ENCODE measurements at regions not wholly inside any gene's neighbourhood (a gene's known extent, or its start where the extent isn't known, plus 50 kb on each side); places are given as distances from the start of the nearest gene placed in this dataset.
"Not testable (repeated sequence)": the region's sequence is repeated elsewhere in the genome, so short reads cannot be mapped to it uniquely, and the experiment has no call there.

DNA sequence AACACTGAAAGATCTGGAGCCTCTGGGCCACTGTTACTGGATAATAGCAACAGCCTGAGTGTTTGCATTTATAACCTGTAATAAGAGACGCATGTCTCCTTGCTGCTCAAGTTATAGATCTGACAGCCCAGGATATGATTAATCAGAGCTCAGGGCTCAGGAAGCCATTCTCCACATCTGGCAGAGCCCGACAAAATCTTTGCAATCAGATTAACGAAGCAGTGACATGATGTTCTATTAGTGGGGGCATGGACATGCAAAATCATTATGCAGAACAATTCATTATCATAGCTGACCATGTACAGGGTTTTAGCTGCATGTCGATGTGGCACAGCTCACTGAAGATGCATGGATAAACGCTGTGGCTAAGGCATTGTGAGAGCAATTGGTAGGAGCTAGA, 730.3 kb downstream of the ZNF385D start:
- no peak for DNase-seq (ENCODE audit: low spot score)

DNA sequence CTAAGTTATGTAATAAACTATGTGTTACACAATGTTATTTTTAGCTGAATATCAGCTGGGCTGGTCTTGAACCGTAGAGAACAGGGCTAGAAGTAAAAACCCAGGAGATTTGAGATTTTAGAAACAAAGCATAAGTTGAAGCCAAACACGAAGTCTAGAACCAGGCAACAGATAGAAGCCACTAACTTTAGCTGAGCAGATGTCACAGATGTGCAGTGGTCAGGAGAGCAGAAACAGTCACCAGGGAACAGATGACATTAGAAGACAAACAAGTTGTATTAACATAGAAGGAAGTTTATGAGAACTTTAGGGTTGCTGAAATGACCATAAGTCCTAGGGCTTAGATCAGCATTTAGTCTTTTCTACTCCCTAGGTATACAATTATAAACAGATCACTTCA, 731.0 kb downstream of the ZNF385D start:
- DNase-seq (ENCODE audit: low spot score) = no peak

DNA sequence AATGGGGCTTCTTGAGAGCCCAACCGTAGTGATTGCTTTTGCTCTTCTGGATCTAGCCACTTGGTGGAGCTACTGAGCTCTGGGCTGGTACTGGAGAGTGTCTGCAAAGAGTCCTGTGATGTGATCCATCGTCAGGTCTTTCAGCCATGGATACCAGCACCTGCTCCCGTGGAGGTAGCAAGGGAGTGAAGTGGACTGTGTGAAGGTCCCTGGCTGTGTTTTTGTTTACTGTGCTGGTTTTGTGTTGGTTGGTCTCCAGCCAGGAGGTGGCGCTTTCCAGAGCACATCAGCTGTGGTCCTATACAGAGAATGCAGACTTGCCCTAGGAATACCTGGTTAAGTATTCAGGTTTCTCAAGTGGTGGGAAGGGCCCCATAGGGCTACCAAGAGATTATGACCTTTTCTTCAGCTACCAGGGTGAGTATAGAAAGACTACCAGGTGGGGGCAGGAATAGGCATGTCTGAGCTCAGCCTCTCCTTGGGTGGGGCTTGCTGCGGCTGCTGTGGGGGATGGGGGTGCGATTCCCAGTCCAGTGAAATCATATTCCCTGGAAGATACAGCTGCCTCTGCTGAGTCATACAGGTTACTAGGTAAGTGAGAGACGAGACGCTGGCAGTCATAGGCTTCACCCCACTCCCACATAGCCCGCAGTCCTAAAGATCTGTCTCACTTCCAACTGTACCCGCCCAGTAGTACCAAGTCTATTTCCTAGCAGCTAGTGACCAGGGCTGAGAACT, 733.7 kb downstream of the ZNF385D start:
- no peak for DNase-seq (ENCODE audit: low spot score)

DNA sequence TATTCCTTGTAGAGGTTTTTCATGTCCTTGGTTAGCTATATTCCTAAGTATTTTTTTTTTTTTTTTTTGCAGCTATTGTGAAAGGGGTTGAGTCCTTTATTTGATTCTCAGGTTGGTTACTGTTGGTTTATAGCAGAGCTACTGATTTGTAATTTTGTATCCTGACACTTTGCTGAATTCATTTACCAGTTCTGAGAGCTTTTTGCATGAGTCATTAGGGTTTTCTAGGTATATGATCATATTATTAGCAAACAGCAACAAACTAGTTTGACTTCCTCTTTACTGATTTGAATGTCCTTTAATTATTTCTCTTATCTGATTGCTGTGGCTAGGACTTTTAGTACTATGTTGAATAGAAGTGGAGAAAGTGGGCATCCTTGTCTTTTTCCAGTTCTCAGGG, 737.4 kb downstream of the ZNF385D start:
- no peak for DNase-seq (ENCODE audit: low spot score)

DNA sequence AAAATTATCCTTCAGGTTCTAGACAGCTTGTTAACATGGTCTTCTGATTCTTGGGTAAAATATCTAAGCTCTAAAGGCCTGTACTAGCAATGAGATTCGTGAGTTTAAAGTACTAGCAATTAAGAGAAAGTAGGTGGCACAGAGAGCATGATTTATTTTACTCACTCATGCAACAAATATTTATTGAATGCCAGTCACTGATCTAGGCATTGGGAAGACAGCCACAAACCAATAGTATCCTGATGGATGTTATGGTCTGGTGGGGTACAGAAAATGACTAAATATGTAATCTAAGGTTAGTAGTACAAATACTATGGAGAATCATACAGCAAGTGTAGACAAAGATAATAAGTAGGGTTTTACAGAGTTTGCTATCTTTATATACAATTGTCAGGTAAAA, 751.3 kb downstream of the ZNF385D start:
- no peak for DNase-seq (ENCODE audit: low spot score)

DNA sequence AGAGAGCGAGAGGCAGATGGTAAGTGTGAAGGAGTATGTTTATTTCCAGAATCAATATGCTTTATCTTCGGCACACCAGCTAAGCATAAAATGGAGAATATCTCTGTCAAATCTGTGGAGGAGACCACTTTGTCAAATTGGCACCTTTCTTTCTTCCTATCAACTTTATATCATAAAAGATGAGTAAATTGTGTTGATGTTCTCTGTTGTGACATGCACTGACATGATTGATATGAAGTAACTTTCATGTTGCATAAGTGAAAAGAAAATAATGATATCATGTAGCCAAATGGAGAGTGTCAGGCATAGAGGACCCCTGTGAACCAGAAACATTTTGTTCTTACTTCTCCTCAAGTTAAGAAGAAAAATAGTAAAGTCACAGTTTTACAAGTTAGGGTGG, 753.8 kb downstream of the ZNF385D start:
- DNase-seq (ENCODE audit: low spot score) = no peak

DNA sequence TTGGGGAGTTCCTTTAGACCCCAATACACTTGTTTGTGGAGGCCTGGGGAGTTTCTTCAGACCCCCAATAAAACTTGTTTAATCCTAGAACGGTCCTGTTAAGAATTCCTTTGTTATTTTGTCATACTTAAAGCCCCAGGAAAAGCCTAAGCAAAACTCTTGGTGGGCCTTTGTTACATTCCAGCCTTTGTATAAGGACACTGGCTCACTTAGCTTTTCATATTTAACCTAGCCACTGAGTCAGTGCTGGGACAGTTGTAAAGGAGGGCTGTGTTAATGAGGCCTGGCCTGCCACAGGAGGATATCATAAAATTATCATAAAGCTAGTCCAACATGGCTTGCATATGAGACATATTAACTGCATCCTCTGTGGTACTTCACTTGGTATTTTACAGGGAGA, 760.1 kb downstream of the ZNF385D start:
- DNase-seq (ENCODE audit: low spot score) = no peak

DNA sequence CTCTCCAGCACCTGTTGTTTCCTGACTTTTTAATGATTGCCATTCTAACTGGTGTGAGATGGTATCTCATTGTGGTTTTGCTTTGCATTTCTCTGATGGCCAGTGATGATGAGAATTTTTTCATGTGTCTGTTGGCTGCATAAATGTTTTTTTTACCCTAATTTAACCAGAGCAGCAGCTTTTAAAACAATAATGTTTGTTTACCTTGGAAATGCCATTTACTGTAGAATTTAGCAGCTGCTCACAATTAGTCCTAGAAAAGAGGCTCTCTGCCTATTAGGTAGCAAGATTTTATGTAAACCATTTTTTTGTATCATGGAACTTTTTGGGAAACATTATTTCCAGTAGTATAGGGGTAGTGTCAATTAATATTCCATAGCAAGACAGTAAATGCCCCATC, 761.4 kb downstream of the ZNF385D start:
- not testable (repeated sequence) for DNase-seq (ENCODE audit: low spot score)

DNA sequence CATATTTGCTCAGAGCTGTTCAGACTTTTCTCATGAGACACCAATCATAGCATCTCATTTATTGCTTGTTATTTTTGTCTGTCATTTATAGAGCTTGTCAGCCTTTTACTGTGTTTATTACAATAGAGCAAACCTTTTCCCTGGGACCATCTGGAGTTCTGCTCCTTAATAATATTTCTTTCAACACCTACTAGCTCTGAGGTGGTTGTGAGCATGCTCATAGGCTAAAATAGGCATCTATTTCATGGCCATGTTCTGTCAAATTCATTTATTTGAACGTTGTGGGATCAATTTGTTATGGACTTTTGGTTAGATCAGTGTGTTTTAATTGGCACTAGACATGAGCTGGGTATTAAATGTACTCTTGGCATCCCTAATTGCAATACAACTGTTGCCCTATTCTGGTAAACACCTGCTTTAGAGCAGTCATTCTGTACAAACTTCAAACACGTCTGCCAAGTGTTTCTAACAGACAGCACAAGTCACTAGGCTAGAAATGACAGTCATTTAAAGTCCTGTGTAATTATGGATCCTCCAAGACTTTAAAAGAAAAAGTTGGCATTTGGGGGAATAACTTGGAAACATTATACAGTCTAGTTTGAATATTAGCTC, 766.3 kb downstream of the ZNF385D start:
- DNase-seq (ENCODE audit: low spot score) = no peak

DNA sequence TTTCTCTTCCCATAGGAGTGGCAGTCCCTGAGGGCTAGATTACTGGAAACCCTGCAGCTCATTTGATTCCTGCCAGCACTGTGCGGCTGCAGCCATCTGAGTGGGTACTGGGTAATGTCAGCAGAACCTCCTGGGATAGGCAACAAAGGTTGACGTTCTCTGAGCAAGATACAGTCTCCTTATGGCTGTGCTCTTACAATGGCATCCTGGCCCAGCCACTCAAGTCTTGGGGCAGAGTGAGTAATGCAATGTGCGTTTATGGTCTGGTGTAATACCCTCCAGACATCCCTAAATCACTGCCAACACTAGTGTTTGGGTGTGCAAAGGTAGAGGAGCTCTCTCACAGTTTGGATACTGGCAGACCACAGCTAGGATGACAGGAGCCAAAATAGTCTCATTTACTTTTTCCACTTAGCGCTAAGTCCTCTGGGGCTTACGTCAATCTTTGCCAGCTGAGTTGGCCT, 775.8 kb downstream of the ZNF385D start:
- DNase-seq (ENCODE audit: low spot score) = no peak

DNA sequence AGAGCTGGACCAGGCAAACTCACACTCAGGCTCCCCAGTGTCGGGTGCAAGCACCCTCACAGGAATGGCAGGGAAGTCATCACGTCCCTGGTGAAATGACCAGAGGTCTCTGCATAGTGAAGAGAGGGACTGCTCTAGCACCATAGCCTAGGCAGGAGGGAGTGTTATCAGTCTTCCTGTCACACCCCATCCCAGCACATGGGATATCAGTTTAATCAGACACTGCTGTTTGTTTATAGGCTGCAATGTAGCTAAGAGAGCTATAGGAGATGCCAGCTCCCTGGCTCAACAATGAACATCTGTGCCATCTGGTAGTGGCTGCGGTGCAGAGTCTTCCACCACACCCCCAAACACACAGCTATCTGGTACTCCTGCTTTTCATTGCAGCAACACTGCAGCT, 776.6 kb downstream of the ZNF385D start:
- no peak for DNase-seq (ENCODE audit: low spot score)

DNA sequence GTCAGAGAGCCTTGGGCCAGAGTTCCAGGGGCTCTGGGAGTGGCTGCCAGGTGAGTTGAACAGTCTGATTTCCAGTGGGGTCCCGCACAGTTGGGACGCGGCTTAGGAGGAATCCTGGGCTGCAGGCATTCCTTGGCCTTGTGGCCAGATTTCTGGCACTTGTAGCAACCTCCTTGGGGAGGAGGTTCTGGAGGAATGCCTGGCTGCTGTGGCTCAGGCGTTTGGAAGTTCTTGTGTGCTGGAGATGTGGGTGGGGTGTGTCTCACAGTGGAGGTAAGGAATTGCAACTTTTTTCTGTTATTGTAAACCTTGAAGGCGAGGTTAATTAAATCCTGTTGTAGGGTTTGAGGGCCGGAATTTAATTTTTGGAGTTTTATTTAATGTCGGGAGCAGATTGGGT, 780.2 kb downstream of the ZNF385D start:
- not testable (repeated sequence) for DNase-seq (ENCODE audit: low spot score)

DNA sequence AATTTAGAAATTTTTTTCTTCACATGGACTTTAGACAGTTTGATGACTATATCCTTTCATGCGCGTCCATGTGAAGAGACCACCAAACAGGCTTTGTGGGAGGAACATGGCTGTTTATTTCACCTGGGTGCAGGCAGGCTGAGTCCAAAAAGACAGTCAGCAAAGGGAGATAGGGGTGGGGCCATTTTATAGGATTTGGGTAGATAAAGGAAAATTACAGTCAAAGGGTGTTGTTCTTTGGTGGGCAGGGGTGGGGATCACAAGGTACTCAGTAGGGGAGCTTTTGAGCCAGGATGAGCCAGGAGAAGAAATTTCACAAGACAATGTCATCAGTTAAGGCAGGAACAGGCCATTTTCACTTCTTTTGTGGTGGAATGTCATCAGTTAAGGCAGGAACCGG, 781.5 kb upstream of the SGO1 start:
- not testable (repeated sequence) for DNase-seq (ENCODE audit: low spot score)

DNA sequence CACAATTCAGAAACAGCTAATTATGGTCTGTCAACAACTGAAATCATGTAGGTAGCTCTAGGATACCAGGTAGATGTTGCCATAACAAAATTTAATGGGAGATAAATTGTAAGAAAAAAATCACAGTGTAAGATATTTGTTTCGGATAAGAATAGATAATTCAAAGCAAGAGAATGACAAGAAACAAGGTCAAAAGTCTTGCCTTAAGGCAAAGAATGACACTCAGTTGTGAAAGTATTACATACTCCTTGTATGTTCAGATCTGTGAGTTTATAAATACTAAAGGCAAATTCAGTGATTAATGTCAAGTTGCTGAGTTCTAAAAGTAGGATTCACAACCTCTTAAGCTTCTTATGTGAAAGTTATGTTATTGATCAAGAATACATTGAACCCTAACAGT, 772.2 kb upstream of the SGO1 start:
- DNase-seq (ENCODE audit: low spot score) = no peak

DNA sequence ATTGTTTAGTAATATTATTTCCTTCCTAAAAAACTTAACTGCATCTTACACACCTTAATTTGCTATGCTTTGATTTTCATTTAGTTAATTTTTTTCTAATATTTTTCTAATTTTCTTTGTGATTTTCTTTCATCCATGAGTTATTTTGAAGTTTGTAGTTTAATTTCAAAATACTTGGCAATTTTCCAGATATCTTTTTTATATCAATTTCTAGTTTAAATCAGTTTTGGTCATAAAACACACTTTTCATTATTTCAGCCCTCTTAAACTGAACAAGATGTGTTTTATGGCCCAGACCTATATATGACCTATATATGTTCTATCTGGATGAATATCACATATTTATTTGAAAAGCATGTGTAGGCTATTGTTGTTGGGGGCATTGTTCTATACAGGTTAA, 759.9 kb upstream of the SGO1 start:
- no peak for DNase-seq (ENCODE audit: low spot score)

DNA sequence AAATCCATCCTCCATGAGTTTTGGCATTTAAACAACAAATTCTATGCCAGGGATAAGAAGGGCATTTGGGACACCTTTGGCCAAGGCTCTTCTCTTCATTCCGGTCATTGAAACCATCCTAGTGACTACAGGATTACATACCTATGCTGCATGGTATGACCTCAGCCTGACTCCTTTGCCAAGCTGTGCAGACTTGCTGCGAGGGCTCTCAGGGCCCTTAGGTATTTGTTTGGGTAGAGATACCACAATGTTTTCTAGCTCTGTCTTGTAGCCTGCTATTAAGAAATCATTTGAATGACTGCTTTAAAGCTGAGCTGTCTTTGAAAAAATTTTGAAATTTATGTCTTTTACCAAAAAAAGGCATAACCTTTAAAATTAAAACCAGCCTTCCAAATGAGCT, 749.8 kb upstream of the SGO1 start:
- no peak for DNase-seq (ENCODE audit: low spot score)

DNA sequence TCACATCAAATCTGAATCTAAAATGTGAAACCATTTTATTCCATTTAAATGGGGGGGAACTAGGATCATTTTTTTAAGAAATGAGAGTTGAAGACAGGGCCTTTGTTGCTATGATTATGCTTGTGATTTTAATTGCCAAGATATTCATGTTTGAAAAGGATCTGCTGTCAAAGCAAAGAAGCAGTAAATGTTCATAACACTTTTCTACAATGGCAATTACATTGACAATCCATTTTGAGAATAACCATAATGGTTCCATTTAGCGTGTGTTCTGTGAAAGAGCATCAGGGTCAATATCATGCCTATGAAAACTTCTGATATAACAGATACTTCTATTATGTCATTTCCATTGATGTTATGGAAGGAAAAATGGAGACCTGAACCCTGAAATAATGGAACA, 745.8 kb upstream of the SGO1 start:
- no peak for DNase-seq (ENCODE audit: low spot score)

DNA sequence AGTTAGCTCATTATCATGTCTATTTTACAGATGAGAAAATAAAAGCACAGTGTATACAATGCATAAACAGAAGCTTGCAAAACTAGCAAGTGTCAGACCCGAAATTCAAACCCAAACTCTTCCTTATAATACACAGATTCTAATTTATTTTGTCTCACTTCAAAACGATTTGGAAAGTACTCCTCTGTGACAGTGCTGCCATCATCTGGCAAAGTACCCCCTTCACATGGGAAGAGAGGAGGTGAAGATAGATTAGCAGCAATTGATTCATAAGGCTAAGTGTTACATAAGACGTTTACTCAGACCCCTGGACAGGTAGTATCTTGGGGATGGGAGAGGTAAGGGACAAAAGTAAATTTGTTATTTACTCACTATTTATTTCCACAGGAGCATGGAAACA, 744.0 kb upstream of the SGO1 start:
- peak; percentile 10 for DNase-seq (ENCODE audit: low spot score)

DNA sequence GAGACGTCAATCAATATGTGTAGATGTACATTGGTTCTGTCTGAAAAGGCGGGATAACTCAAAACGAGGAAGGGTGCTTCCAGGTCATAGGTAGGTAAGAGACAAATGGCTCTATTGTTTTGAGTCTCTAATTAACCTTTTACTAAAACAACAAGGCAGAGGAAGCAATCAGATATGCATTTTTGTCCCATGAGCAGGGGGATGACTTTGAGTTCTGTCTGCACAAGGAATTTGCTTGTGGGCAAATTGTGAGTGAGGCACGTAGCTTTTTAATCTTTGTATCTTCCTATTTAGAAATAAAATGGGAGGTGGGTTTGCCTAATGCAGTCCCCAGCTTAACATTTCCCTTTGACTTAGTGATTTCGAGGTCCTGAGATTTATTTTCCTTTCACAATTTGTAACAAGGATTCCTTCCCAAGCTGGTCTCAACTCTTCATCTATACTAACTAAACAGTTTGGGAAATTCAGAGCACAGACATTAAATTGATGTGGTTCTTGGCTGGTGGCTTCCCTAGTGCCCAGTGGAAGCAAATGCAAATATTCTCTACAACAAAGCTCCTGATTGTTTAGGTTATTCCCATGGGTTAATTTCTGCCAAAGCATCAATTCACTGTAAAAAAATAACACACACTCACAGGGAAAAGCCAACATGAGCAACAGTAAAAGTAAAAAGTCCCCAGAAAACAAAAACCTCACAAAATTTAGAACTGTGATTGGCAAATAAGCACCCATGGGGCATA, 738.8 kb upstream of the SGO1 start:
- DNase-seq (ENCODE audit: low spot score) = no peak

DNA sequence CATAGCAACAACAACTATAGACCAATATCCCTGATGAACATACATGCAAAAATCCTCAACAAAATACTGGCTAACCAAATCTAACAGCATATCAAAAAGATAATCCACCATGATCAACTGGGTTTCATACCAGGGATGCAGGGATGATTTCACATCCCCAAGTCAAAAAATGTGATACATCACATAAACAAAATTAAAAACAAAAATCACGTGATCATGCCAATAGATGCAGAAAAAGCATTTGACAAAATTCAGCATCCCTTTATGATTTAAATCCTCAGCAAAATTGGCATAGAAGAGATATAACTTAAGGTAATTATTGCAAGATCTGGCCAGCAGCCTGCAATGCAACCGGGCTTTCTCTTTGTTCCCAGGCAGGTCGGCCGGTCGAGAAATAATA, 735.1 kb upstream of the SGO1 start:
- DNase-seq (ENCODE audit: low spot score) = not testable (repeated sequence)

DNA sequence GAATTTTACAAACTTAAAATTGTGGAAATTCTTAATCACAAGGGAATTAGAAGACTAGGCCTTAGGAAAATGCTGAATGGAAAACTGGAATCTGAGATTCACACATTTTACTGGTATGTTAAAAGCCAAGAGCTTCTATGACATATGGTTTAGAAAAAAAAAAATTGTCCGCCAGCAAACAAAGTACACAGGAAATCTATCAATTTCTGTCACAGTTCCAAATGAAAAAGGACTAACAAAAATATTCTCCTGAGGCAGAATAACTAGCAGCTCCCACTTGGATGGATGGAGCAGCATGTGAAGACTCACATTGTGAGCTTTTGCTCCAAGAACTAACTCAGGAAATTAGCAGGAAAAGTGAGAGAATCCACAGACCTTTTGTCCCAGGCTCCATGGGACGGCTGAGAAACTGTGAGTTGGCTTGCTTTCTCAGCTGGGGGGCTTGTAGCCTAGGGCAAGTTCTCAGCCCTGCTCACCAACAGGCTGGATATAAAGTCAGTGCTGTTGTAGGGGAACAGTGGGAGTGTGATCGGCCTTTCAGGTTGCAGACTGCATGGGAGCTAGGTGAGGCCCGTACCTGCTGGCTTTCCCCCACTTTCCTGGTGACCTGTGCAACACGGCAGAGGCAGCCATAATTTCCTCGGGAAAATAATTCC, 731.1 kb upstream of the SGO1 start:
- no peak for DNase-seq (ENCODE audit: low spot score)

DNA sequence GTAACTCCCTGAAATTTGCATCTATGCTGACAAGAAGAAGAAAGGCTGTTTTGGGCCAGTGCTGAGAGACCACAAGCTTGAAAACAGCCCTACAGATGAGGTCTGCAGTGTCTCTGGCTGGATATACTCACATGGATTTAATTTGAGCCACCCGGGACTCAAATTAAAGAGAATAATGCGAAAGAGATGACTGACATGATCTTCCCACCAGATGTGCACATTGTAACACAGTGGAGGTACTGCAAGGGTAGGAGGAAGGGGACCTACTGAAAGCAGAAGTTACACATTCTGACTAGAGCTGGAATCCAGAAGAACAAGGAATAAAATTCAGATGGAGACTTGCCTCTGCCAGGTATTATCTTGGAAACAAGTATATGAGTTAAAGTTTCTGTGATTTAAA, 728.3 kb upstream of the SGO1 start:
- DNase-seq (ENCODE audit: low spot score) = no peak

DNA sequence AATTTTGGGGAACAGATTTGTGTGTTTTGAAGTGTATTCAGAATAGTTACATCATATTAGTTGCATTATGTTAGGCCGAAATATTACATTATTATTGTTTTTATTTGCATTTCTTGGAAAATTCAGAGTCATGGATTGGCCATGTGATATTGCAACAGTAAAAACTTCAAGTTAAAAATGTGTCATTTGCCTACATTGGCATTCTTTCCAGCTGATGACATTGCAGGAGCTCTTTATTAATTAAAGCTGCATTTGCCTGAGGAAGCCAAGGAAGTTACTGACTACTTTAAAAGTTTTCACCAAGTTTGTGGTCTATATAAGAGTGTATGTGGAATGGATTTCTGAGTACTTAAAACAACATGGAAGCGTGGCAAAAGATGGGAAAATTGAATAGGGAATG, 726.4 kb upstream of the SGO1 start:
- DNase-seq (ENCODE audit: low spot score) = no peak
